Activated naive CD8-positive, alpha-beta T cell treated with anti-CD3 and anti-CD28 coated beads, Interleukin-2, amount 50 U/mL, for 24 hours (primary cell): ENCODE measurements at regions not wholly inside any gene's neighbourhood (a gene's known extent, or its start where the extent isn't known, plus 50 kb on each side); places are given as distances from the start of the nearest gene placed in this dataset.

Source experiments
- ATAC-seq: fragments of 150-1000 bp; cut with Tn5 transposase; one replicate; pipeline ENCODE4 v1.10.0; 2021
- DNase-seq: peaks from one replicate; pipeline ENCODE4 v3.0.0; 2021
- H3K27ac Mint-ChIP-seq: one replicate; pipeline ENCODE4 v1.8.0; 2021; ENCODE audit warnings: mild to moderate bottlenecking, mixed read lengths
- H3K27me3 Mint-ChIP-seq: one replicate; pipeline ENCODE4 v1.8.0; 2021; ENCODE audit warnings: mixed read lengths
- H3K36me3 Mint-ChIP-seq: one replicate; pipeline ENCODE4 v1.8.0; 2021; ENCODE audit warnings: low read depth, mixed read lengths
- H3K4me1 Mint-ChIP-seq: one replicate; pipeline ENCODE4 v1.8.0; 2021; ENCODE audit warnings: mixed read lengths
- H3K4me3 Mint-ChIP-seq: one replicate; pipeline ENCODE4 v1.8.0; 2021; ENCODE audit warnings: mild to moderate bottlenecking, moderate library complexity, mixed read lengths
- H3K9me3 Mint-ChIP-seq: one replicate; pipeline ENCODE4 v1.8.0; 2021; ENCODE audit warnings: mixed read lengths

- Mint-ChIP-seq H3K36me3 (peaks cover 3% of the 10 kb centered on the region), H3K4me1 (peaks cover 41% of the 10 kb centered on the region), H3K4me3 (no peak overlapping the region), H3K9me3 (peaks cover 10% of the 10 kb centered on the region), H3K27ac (no peak overlapping the region), H3K27me3 (no peaks in the 10 kb centered on the region)
- ATAC-seq (no peak), DNase-seq (no peak)
These were observed 62.2 kb upstream of the WDR1 start for GRCh38 chr4:10178763-10179162.

GRCh38 chr4:10175626-10176025 lies 59.0 kb upstream of the WDR1 start:
- DNase-seq = no peak
- H3K36me3 Mint-ChIP-seq = peaks cover 2% of the 10 kb centered on the region
- H3K27me3 Mint-ChIP-seq = peaks cover 2% of the 10 kb centered on the region
- H3K4me3 Mint-ChIP-seq = no peak overlapping the region
- peaks cover 10% of the 10 kb centered on the region for H3K4me1 Mint-ChIP-seq
- no peak for ATAC-seq
- no peak overlapping the region for H3K27ac Mint-ChIP-seq
- no peaks in the 10 kb centered on the region for H3K9me3 Mint-ChIP-seq

DNA sequence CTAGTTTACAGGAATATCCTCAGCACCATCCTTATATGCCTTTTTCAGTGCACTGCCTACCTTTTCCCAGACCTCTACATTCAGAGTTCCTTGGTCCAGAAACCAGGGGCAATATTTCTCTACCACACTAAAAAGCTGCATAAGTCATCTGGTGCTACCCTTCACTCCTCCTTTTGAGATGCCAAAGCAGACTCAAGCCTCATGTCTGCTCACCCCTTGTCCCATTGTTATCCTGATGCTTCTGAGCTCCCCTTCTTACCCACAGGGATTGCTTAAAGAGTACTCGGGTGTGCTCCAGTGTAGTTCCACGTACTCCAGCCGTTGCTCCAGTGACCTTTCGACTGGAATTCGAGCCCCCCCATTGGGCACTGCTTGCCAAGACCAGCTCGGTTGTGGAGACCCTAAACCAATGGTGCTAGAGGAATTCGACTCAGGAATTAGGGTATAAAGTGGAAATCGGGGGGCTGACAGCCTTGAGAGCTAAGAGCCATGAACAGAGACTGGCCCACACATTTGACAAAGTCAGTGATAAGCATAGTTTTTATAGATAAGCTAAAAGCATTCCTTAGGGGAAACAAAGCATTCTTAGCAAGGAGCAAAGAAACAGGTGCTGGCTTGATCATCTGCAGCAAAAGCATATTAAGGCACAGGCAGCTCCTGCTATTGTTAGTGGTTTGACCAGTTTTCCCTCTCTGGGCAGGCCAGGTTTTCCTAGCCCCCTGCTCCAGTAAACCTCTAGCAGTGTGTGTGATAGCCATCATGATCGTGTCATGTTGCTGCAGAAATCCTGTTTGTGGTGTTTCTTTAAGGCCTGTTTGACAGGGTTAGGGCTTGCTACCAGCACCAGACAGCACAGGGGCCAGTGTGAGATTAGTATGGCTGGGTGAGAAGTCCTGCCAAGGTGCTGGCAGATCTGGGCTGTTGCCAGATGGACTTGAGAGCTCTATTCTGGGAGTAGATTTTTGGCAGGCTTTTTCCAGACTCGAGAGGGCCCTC lies 57.5 kb upstream of the WDR1 start:
- Mint-ChIP-seq H3K36me3 (no peaks in the 10 kb centered on the region), H3K4me3 (no peak overlapping the region), H3K27me3 (peaks cover 4% of the 10 kb centered on the region), H3K9me3 (no peaks in the 10 kb centered on the region), H3K4me1 (no peaks in the 10 kb centered on the region), H3K27ac (no peak overlapping the region)
- DNase-seq (no peak), ATAC-seq (no peak)

- Mint-ChIP-seq H3K27ac (no peak overlapping the region), H3K36me3 (no peaks in the 10 kb centered on the region), H3K4me1 (no peaks in the 10 kb centered on the region), H3K4me3 (no peak overlapping the region), H3K9me3 (no peaks in the 10 kb centered on the region), H3K27me3 (peaks cover 4% of the 10 kb centered on the region)
- ATAC-seq = no peak
- DNase-seq = no peak
These were observed 56.6 kb upstream of the WDR1 start for GRCh38 chr4:10173037-10173753.

DNA sequence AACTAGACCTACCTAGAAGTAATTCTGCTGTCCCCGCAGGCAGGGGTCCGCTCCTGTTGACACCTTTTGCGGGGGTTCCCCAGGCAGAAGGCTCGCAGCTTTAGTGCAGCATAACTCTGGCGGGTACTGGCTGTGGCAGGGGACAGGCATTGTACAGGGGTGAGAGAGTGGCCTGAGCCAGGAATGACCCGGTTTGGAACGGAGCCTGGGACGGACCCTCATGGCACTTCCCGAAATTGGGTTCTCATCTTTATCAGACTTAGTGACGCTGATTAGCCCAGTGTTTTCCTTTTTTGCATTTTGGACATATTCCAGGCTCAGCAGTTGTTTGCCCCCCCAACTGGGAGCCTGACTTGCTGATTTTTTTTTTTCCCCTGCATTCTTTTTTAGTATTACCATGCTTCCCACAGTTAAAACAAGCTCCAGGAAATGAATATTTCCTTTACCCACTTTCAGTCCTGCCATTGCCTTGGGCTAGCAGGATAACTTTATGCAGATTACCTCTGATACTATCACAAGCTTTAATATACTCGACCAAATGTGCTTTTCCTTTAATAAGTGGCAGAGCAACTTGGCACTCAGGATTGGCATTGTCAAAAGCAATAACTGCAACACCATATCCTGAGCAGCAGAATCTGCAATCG lies 55.8 kb upstream of the WDR1 start:
- Mint-ChIP-seq H3K27me3 (peaks cover 4% of the 10 kb centered on the region), H3K9me3 (no peaks in the 10 kb centered on the region), H3K27ac (no peak overlapping the region), H3K4me3 (no peak overlapping the region), H3K36me3 (no peaks in the 10 kb centered on the region), H3K4me1 (no peaks in the 10 kb centered on the region)
- ATAC-seq (no peak), DNase-seq (no peak)

- no peaks in the 10 kb centered on the region for H3K9me3 Mint-ChIP-seq
- ATAC-seq = no peak
- H3K4me1 Mint-ChIP-seq = no peaks in the 10 kb centered on the region
- DNase-seq = no peak
- H3K36me3 Mint-ChIP-seq = no peaks in the 10 kb centered on the region
- H3K27ac Mint-ChIP-seq = no peak overlapping the region
- H3K4me3 Mint-ChIP-seq = no peak overlapping the region
- H3K27me3 Mint-ChIP-seq = peaks cover 4% of the 10 kb centered on the region
These were observed 54.5 kb upstream of the WDR1 start for GRCh38 chr4:10171055-10171454.

DNA sequence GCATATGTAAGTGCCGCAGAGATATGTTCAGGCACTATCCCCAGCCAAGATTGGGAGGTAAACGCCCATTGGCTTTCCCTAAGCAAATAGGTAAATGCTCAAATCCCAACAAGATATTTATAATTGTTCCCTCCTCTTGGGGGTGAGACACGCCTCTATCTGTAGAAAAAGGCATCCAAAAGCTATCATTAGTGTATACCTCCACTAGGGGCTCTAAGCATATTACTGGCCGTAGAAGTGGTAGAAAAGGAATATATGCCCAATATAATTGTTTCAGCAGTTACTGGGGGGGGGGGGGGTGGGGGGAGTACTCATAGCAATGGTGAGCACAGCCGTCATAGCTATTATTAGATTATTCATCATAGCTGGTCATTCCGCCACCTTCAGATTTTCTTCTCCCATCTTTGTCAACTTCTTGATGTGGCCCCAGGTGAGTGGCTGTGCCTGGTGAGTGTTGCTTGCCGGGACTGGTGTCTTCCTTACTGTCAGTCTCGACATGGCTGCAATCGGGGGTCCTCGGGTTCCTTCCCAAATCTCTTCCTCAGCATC lies 53.3 kb upstream of the WDR1 start:
- no peaks in the 10 kb centered on the region for H3K36me3 Mint-ChIP-seq
- peaks cover 4% of the 10 kb centered on the region for H3K27me3 Mint-ChIP-seq
- no peak overlapping the region for H3K27ac Mint-ChIP-seq
- no peaks in the 10 kb centered on the region for H3K9me3 Mint-ChIP-seq
- ATAC-seq (no peak), DNase-seq (no peak)
- no peak overlapping the region for H3K4me3 Mint-ChIP-seq
- H3K4me1 Mint-ChIP-seq = no peaks in the 10 kb centered on the region

DNA sequence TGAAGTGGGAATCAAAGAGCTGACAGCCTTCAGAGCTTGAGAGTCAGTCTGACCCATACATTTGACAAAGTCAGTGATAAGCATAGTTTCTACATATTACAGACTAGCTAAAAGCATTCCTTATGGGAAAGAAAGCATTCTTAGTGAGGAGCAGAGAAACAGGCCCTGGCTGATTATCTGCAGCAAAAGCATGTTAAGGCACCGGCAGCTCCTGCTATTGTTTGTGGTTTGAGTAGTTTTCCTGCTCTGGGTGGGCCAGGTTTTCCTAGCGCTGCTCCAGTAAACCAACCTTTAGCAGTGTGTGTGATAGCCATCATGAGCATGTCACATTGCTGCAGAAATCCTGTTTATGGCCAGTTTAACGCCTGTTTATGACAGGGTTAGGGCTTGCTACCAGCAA lies 51.6 kb upstream of the WDR1 start:
- H3K4me1 Mint-ChIP-seq = no peaks in the 10 kb centered on the region
- H3K9me3 Mint-ChIP-seq = no peaks in the 10 kb centered on the region
- H3K36me3 Mint-ChIP-seq = no peaks in the 10 kb centered on the region
- H3K27me3 Mint-ChIP-seq = peaks cover 4% of the 10 kb centered on the region
- DNase-seq (no peak), ATAC-seq (no peak)
- H3K4me3 Mint-ChIP-seq = no peak overlapping the region
- H3K27ac Mint-ChIP-seq = no peak overlapping the region

DNA sequence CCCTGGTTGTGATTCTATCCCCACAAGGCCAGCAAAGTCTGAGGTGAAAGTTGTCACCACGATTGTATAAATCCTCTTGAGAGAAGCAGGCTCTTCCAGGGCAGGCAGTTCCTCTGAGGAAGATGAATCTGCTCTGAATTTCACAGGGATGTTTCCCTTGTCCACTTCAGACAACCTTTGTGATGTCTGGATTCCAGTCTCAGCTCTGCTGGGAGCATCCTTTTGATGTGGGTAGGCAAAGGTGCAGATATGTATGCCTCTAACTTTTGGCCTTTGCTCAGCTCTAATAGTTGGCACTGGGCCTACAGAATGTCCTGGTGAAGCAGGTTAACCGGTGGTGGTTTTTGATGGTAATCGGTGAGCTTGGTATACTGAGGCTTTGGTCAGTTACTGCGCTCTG lies 50.6 kb upstream of the WDR1 start:
- H3K4me1 Mint-ChIP-seq = peaks cover 1% of the 10 kb centered on the region
- H3K27ac Mint-ChIP-seq = no peak overlapping the region
- no peak overlapping the region for H3K4me3 Mint-ChIP-seq
- H3K36me3 Mint-ChIP-seq = no peaks in the 10 kb centered on the region
- DNase-seq = no peak
- no peak for ATAC-seq
- H3K27me3 Mint-ChIP-seq = peaks cover 4% of the 10 kb centered on the region
- H3K9me3 Mint-ChIP-seq = no peaks in the 10 kb centered on the region
